Midbrain (tissue), 1 donor: ENCODE measurements at regions not wholly inside any gene's neighbourhood (a gene's known extent, or its start where the extent isn't known, plus 50 kb on each side); places are given as distances from the start of the nearest gene placed in this dataset.
"Not testable (repeated sequence)": the region's sequence is repeated elsewhere in the genome, so short reads cannot be mapped to it uniquely, and the experiment has no call there.

Experiments
- DNase-seq: peaks from one replicate; lab custom pipeline; 2025; lab: John Stamatoyannopoulos, UW

GRCh38 chr2:144125751-144126150 lies 394.2 kb downstream of the ZEB2 start:
- no peak for DNase-seq

- no peak for DNase-seq
Measured at GRCh38 chr2:144124882-144125281, 395.0 kb downstream of the ZEB2 start.

DNA sequence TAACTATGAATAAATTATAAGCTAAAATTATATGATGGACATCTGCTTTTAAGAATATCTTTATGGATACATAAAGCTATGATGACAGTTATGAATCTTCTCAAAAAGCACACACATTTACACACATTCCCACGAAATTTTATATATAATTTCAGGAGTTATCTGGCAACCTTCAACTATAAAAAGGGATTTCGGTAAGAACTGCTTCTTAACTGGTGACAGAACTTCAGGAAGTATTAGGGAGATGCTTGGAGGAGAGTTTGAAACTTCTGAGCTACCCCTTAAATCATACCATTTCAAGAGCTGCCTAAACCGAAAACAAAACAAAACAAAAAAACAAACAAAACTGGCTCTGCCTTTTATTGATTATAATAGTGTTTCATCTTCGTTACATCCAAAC lies 399.4 kb downstream of the ZEB2 start:
- DNase-seq, result no peak

DNA sequence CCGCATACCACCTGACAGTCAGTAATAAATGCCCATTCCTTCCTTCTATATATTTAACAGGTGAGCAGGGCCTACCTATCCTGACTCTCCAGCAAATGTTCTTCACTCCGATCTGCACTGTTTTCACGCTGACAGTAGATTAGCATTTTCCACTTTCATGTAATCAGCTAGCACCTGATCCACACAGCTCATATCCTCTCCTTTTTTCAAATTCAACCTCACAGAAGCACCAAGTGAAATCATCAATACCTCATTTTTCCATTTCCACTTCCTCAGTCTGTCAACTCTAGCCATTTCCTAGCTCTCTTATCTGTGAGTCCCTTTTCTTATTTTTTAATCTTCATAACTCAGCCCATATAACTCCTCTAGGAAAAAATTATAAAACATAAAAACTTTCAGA lies 402.8 kb downstream of the ZEB2 start:
- DNase-seq, result no peak

- no peak for DNase-seq
Measured at GRCh38 chr2:144115739-144116291, 404.1 kb downstream of the ZEB2 start.

DNA sequence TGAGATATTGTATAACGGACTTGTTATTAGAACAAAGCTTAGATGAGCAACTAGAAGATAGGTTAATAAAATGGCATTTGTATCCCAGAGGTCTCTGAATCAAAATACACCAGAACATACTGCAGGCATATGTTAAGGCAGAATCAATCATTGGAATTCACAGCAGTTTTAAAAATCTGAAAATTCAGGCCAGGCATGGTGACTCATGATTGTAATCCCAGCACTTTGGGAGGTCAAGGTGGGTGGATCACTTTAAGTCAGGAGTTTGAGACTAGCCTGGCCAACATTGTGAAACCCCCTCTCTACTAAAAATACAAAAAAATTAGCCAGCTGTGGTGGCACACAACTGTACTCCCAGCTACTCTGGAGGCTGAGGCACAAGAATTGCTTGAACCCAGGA lies 405.2 kb downstream of the ZEB2 start:
- DNase-seq, result no peak

DNA sequence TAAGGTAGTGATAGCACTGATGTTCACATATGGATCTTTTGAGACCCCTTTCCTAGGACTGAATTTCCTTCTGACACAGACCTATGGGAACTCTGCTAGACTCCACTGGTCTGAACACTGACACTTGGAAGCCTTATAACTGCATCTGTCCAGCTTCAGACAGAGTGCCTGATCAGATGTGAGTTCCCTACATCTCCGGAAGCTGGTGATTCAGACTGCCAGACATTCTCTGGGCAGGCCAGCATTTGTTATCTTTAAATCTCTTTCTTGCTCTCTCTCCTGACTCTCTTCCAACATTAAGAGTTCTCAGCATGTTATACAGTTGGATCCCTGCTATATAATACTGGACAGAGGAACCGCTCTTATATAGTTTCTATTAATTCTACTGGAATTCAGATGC lies 408.5 kb downstream of the ZEB2 start:
- DNase-seq, result no peak

DNA sequence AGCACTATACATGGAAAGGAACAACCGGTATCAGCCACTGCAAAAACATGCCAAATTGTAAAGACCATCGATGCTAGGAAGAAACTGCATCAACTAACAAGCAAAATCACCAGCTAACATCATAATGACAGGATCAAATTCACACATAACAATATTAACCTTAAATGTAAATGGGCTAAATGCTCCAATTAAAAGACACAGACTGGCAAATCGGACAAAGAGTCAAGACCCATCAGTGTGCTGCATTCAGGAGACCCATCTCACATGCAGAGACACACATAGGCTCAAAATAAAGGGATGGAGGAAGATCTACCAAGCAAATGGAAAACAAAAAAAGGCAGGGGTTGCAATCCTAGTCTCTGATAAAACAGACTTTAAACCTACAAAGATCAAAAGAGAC lies 413.8 kb downstream of the ZEB2 start:
- not testable (repeated sequence) for DNase-seq

DNA sequence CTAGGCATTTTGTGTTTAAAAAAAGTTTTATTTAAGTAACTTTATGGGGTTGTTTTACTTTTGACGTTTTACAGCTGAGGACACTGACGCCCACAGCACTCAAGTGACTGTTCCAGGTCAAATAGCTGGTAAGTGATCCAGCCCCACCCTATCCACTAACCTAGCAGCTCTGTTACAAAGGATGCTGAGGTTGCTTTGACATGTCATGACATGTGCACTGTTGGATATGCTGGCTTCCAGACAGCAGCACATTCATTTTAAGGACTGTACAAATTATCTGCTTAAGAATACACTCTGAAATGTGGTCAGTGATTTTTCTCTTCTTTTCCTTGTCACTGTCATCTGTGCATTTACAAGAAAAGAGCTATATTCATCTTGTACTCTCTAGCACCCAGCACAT lies 417.5 kb downstream of the ZEB2 start:
- no peak for DNase-seq

DNA sequence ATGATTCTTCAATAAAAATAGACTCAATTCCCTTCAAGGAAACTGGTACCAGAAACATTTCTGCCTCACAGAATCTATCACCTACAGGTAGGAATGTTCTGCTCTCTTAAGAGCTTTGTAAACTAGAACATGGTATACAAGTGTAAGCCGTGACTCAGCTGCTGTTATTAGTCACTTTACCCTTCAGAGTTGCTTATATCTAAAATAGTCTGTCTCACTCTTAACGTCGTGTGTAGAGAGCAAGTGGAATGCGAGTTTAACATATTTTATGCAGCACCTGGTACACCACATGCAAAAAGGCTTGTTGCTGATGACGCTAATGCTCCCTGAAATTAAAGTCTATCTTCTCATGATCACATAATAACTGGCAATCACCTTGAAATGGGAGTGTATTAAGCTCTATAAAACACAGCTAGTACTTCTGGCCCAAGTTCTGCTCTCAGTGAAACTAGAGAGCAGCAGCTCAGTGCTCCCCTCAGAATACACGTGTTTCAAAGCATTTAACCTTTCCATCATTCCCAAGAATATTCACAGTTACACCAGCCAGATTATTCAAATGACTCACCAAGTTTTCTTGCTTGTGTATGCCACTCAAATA lies 420.0 kb downstream of the ZEB2 start:
- DNase-seq, result no peak

- no peak for DNase-seq
Measured at GRCh38 chr2:144099340-144099739, 420.6 kb downstream of the ZEB2 start.

GRCh38 chr2:144097440-144098225 lies 422.3 kb downstream of the ZEB2 start:
- DNase-seq, result no peak

DNA sequence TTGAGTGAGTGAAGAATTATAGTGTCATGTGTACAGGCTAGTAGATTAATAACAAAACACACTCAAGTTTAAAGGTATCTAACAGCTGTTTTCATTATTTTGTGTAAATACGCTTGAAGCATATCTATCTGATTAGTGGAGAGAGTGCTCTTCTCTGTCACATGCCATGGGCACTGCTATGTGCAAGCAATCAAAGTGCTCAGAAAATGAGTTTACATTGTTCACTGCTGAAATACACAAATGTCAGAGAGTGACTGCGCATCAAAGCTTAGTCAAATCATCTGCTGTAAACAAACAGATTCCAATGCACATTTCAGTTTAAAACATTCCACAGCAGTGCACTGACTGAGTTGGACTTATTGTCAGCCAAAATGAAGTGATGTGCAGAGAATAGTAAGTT lies 423.4 kb downstream of the ZEB2 start:
- DNase-seq, result no peak

DNA sequence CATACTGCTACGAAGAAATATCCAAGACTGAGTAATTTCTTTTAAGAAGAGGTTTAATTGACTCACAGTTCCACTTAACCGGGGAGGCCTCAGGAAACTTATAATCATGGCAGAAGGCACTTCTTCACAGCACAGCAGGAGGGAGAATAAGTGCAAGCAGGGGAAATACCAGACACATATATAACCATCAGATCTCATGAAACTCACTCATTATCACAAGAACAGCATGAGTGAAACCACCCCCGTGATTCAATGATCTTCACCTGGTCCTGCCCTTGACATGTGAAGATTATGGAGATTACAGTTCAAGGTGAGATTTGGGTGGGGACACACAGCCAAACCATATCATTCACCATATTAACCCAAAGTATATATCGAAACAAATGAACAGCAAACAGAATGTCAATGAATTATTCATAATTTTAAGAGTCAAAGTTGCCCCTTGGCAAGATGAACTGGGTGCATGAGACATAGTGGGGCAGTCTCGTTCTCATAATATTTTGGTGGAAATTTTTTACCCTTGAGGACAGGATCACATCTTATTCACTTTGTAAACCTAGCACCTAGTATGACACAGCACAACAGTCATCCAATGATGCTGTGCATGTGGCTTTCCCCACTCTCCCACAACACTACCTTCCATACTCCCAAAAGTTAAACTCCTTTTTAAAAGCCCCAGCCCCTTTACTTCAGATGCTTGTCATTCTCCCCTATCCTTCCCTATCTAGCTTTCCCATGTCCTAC lies 425.3 kb downstream of the ZEB2 start:
- DNase-seq, result no peak

DNA sequence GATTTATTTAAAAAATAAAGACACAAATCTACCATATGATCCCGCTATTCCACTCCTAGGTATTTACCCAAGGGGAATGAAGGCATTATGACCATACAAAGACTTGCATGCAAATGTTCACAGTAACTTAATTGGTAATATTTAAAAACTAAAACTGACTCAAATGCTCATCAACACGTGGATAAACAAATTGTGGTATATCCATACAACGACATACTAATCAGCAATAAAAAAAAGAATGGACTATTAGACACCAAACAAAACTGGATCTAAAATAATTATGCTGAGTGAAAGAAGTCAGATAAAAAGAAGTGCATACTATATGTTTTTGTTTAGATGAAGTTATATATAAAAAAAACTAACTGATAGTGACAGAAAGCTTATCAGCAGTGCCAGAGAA lies 428.3 kb downstream of the ZEB2 start:
- DNase-seq, result no peak

DNA sequence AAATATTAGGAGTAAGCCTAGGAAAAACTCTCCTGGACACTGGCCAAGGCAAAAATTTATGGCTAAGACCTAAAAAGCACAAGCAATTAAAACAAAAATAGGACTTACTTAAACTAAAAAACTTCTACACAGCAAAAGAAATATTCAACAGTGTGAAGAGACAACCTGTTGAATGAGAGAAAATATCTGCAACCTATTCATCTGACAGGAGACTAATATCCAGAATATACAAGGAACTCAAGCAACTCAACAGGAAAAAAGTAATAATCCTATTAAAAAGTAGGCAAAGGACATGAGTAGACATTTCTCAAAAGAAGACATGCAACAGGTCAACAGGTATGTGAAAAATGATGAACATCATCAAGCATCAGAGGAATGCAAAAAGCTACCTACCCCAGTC lies 431.1 kb downstream of the ZEB2 start:
- no peak for DNase-seq

DNA sequence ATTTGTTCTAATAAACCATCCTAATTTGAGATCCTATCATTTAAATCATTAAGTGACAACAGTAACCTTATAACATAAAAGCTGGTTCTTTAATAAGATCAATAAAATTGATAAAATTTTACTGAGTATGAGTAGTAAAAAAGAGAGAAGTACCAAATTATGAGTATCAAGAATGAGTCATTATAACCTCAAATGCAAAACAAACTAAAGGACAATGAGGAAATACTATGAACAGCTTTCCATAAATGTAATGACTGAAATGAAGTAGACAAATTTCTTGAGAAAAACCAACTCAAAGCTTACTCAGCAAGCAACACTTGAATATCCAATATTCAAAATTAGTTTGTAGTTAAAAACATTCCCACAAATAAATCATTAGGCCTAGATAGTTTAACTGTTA lies 433.0 kb downstream of the ZEB2 start:
- DNase-seq, result no peak

- DNase-seq, result no peak
Measured at GRCh38 chr2:144085016-144085415, 434.9 kb downstream of the ZEB2 start.

GRCh38 chr2:144084114-144084661 lies 435.7 kb downstream of the ZEB2 start:
- DNase-seq, result no peak

DNA sequence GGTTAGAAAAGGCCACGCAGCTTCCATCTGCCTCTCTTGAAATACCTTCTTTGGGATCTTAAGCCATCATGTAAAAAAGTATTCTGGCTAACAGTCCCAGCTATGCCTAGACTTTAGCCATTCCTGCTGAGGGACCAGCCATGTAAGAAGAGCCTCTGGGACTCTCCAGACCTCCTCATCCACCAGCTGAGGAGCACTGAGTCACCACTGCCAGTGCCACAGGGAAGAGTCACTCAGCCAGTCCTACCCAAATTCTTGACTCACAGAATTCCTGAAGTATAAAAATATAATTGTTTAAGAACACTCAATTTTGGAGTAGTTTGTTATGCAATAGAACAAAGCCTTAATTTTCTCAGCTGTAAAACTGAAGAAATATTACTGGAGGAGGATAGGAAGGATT lies 436.7 kb downstream of the ZEB2 start:
- DNase-seq, result no peak

DNA sequence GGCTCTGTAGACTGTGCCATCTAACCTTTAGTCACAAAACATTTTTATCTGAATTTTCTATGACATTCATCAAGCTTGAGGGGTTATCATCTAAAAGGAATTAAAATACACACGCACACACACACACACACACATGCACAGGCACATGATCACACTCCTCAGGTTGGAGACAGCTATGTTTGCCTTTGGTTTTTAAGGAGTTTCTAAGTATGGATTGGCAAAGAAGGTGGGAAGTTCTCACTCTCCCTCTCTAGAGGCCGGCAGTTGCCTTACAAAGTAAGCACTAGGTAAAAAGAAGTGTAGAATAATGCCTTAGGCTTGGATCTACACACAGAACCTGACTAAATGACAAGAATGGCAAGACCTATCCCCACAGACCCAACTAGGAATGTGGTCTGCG lies 437.1 kb downstream of the ZEB2 start:
- DNase-seq, result no peak

DNA sequence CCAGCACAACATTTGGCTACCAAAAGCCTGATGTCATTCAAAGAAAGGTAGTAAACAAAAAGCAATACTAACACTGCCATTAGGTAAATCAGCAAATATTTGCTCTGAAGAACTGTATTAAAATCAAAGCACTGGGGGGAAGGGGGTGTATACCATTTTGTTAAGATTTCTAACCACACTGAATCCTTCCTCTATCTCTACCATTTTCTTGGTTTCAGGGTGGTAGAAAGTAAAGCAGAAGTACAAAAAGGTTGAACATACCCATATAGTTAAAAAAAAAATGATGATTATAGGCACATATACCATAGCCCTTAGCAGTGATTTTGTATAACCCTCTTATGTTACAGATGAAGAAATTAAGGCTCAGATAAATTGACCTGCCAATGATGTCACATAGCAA lies 437.6 kb downstream of the ZEB2 start:
- no peak for DNase-seq

GRCh38 chr2:144081272-144081671 lies 438.6 kb downstream of the ZEB2 start:
- DNase-seq, result no peak
